ENCODE measurements at regions not wholly inside any gene's neighbourhood (a gene's known extent, or its start where the extent isn't known, plus 50 kb on each side); places are given as distances from the start of the nearest gene placed in this dataset.
A peak's percentile ranks its signal among the peaks of the same experiment; 100 is the strongest.
"Not testable (repeated sequence)": the region's sequence is repeated elsewhere in the genome, so short reads cannot be mapped to it uniquely, and the experiment has no call there.

- DNase-seq (ENCODE audit: low read depth in 2 of 2), result no peak
These were observed 51.1 kb downstream of the DOP1B start for GRCh38 chr21:36207577-36208320.

GRCh38 chr21:36208326-36209013, 51.8 kb downstream of the DOP1B start:
- no peak for DNase-seq (ENCODE audit: low read depth in 2 of 2)

- DNase-seq (ENCODE audit: low read depth in 2 of 2), result peak in 1 of 2 donors; percentile 12
These were observed 53.1 kb downstream of the DOP1B start for GRCh38 chr21:36209626-36210171.

- DNase-seq (ENCODE audit: low read depth in 2 of 2), result no peak
These were observed 54.4 kb downstream of the DOP1B start for GRCh38 chr21:36210779-36211659.

- no peak for DNase-seq (ENCODE audit: low read depth in 2 of 2)
These were observed 55.3 kb downstream of the DOP1B start for GRCh38 chr21:36211660-36212512.

- DNase-seq (ENCODE audit: low read depth in 2 of 2), result no peak
These were observed 55.8 kb downstream of the DOP1B start for GRCh38 chr21:36212513-36212780.

GRCh38 chr21:36214561-36214960, 57.9 kb downstream of the DOP1B start:
- no peak for DNase-seq (ENCODE audit: low read depth in 2 of 2)

GRCh38 chr21:36217743-36218142, 61.1 kb downstream of the DOP1B start:
- no peak for DNase-seq (ENCODE audit: low read depth in 2 of 2)

GRCh38 chr21:36218691-36219090, 62.1 kb downstream of the DOP1B start:
- no peak for DNase-seq (ENCODE audit: low read depth in 2 of 2)

- no peak for DNase-seq (ENCODE audit: low read depth in 2 of 2)
These were observed 66.8 kb downstream of the DOP1B start for GRCh38 chr21:36223451-36223850.

- no peak for DNase-seq (ENCODE audit: low read depth in 2 of 2)
These were observed 72.6 kb downstream of the DOP1B start for GRCh38 chr21:36229181-36229580.

- not testable (repeated sequence) for DNase-seq (ENCODE audit: low read depth in 2 of 2)
These were observed 74.8 kb downstream of the DOP1B start for GRCh38 chr21:36231444-36231843.

GRCh38 chr21:36232641-36233040, 76.0 kb downstream of the DOP1B start:
- DNase-seq (ENCODE audit: low read depth in 2 of 2), result no peak

GRCh38 chr21:36235058-36235582, 78.5 kb downstream of the DOP1B start:
- no peak for DNase-seq (ENCODE audit: low read depth in 2 of 2)

- no peak for DNase-seq (ENCODE audit: low read depth in 2 of 2)
These were observed 79.6 kb downstream of the DOP1B start for GRCh38 chr21:36236052-36236730.

GRCh38 chr21:36237441-36237840, 80.8 kb downstream of the DOP1B start:
- no peak for DNase-seq (ENCODE audit: low read depth in 2 of 2)

- no peak for DNase-seq (ENCODE audit: low read depth in 2 of 2)
These were observed 80.4 kb upstream of the MORC3 start for GRCh38 chr21:36239585-36239984.

GRCh38 chr21:36241717-36242116, 78.3 kb upstream of the MORC3 start:
- DNase-seq (ENCODE audit: low read depth in 2 of 2), result no peak

- no peak for DNase-seq (ENCODE audit: low read depth in 2 of 2)
These were observed 74.9 kb upstream of the MORC3 start for GRCh38 chr21:36245115-36245514.

- DNase-seq (ENCODE audit: low read depth in 2 of 2), result no peak
These were observed 74.3 kb upstream of the MORC3 start for GRCh38 chr21:36245649-36246048.

All from stimulated activated CD8-positive, alpha-beta memory T cell treated with anti-CD3 and anti-CD28 coated beads, Interleukin-7, amount 100 ng/mL, for 4 hours (primary cell).